ENCODE measurements at regions not wholly inside any gene's neighbourhood (a gene's known extent, or its start where the extent isn't known, plus 50 kb on each side); places are given as distances from the start of the nearest gene placed in this dataset.

DNA sequence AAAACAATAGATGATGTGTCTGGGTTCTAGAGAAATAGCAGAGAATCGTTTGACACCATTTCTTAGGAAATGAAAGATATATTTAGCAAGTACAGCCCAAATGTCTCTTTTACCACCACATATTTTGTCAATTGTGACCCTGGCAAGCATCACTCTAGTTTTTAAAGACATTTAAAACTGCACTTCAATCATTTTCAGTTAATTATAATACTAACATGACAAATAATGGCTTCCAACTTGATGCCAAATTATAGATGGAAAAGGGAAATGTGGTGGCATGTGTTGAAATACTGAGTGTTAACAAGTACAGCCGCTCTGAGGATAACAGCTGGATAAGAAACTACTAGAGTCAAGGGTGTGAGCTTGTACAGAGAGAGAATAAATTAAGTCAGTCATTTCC, 648.9 kb downstream of the FRK start:
- TF ChIP-seq POLR2AphosphoS5 (IDR thresholded peaks at IDR 0.05; ENCODE audit: borderline replicate concordance, low read depth, low read length) (no peak), EZH2 (IDR thresholded peaks at IDR 0.05) (no peak)

All from SK-N-MC (cell line).